NCI-H1092 treated with DMSO at 0.1 percent for 48 hours (cell line): ENCODE measurements at regions not wholly inside any gene's neighbourhood (a gene's known extent, or its start where the extent isn't known, plus 50 kb on each side); places are given as distances from the start of the nearest gene placed in this dataset.

Experiments used
- DNase-seq: peaks from one replicate; lab custom pipeline; 2025; lab: John Stamatoyannopoulos, UW

- DNase-seq: no peak
Measured at GRCh38 chr3:170730071-170730812, 139.8 kb downstream of the RPL22L1 start.

- no peak for DNase-seq
Measured at GRCh38 chr3:170728181-170728580, 141.8 kb downstream of the RPL22L1 start.

GRCh38 chr3:170727754-170728153 is 141.9 kb upstream of the SLC7A14 start:
- no peak for DNase-seq

- no peak for DNase-seq
Measured at GRCh38 chr3:170726976-170727661, 141.2 kb upstream of the SLC7A14 start.

GRCh38 chr3:170725285-170725731 is 139.4 kb upstream of the SLC7A14 start:
- DNase-seq: no peak

- DNase-seq: no peak
Measured at GRCh38 chr3:170724599-170725280, 138.9 kb upstream of the SLC7A14 start.

- no peak for DNase-seq
Measured at GRCh38 chr3:170723241-170723640, 137.4 kb upstream of the SLC7A14 start.

- DNase-seq: no peak
Measured at GRCh38 chr3:170721563-170721962, 135.7 kb upstream of the SLC7A14 start.

- no peak for DNase-seq
Measured at GRCh38 chr3:170719300-170719699, 133.4 kb upstream of the SLC7A14 start.

- DNase-seq: no peak
Measured at GRCh38 chr3:170718848-170719247, 133.0 kb upstream of the SLC7A14 start.

GRCh38 chr3:170717410-170718402 is 131.8 kb upstream of the SLC7A14 start:
- DNase-seq: no peak

GRCh38 chr3:170716172-170716805 is 130.4 kb upstream of the SLC7A14 start:
- no peak for DNase-seq

GRCh38 chr3:170714562-170715535 is 129.0 kb upstream of the SLC7A14 start:
- no peak for DNase-seq

- no peak for DNase-seq
Measured at GRCh38 chr3:170714122-170714521, 128.2 kb upstream of the SLC7A14 start.

GRCh38 chr3:170713653-170714052 is 127.8 kb upstream of the SLC7A14 start:
- no peak for DNase-seq

- DNase-seq: no peak
Measured at GRCh38 chr3:170712798-170713197, 126.9 kb upstream of the SLC7A14 start.

- DNase-seq: no peak
Measured at GRCh38 chr3:170712336-170712735, 126.5 kb upstream of the SLC7A14 start.

- no peak for DNase-seq
Measured at GRCh38 chr3:170711786-170712185, 125.9 kb upstream of the SLC7A14 start.

- no peak for DNase-seq
Measured at GRCh38 chr3:170709046-170709445, 123.2 kb upstream of the SLC7A14 start.

- no peak for DNase-seq
Measured at GRCh38 chr3:170707899-170708298, 122.0 kb upstream of the SLC7A14 start.
